ENCODE measurements at regions not wholly inside any gene's neighbourhood (a gene's known extent, or its start where the extent isn't known, plus 50 kb on each side); places are given as distances from the start of the nearest gene placed in this dataset.

DNA sequence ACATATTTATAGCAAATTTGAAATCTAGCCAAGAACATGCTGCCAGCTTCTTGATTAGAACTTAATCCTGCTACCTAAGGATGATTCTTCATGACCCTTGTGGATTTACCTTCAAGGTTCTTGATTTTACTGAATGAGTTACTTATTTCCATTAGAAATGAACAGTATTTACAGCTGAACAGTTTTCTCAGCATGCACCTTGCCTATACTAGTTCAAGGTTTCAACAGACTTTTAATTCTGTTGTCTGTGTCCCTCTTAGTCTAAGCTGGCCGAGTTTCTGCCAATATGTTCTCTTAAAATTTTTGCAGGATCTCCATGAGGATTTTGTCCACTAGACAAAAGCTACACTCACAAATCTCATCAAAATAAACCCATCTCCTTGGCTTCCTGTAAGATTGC, 188.8 kb upstream of the ST8SIA4 start:
- no peaks in the 10 kb centered on the region for H3K27me3 ChIP-seq (replicated peaks in 1 of 4; ENCODE audit: control insufficient read depth in 3 of 4, extremely low read depth in 1 of 4, insufficient read depth in 3 of 4, low read length in 3 of 4)
- no peaks in the 10 kb centered on the region for H3K79me1 ChIP-seq (ENCODE audit: low read depth, low read length)
- no peak overlapping the region for H3K4me3 ChIP-seq (ENCODE audit: extremely low read depth in 1 of 4, insufficient read depth in 2 of 4, low read depth in 3 of 4, low read length in 4 of 4)
- FAIRE-seq: no peak
- H2BK15ac ChIP-seq (ENCODE audit: low read length): no peak overlapping the region
- H3K4me2 ChIP-seq (ENCODE audit: insufficient read depth in 1 of 2, low read depth in 2 of 2, low read length in 2 of 2): no peak overlapping the region
- H3K23ac ChIP-seq (ENCODE audit: insufficient read length): no peak overlapping the region
- no peak overlapping the region for H2BK20ac ChIP-seq (ENCODE audit: low read length)
- H2AFZ ChIP-seq (ENCODE audit: low read length): no peak overlapping the region
- H3K36me3 ChIP-seq (ENCODE audit: control insufficient read depth in 2 of 4, insufficient read depth in 4 of 4, low read length in 3 of 4): no peaks in the 10 kb centered on the region
- no peak for DNase-seq (ENCODE audit: low read depth in 1 of 2, low spot score in 2 of 2)
- H4K8ac ChIP-seq (ENCODE audit: extremely low read depth, insufficient read depth, low read length): no peak overlapping the region
- H3K9ac ChIP-seq (replicated peaks in 1 of 4; ENCODE audit: extremely low read depth in 1 of 4, low read depth in 3 of 4, low read length in 3 of 4): no peak overlapping the region
- H3K9me3 ChIP-seq (ENCODE audit: insufficient read depth in 2 of 2, low read depth in 1 of 2, low read length in 1 of 2): no peaks in the 10 kb centered on the region
- no peaks in the 10 kb centered on the region for H3K4me1 ChIP-seq (replicated peaks in 1 of 4; ENCODE audit: control insufficient read depth in 3 of 4, insufficient read depth in 4 of 4, low read length in 3 of 4)
- H4K20me1 ChIP-seq (replicated peaks in 1 of 2; ENCODE audit: control insufficient read depth in 1 of 2, insufficient read depth in 2 of 2, low read length in 2 of 2): no peaks in the 10 kb centered on the region
- no peaks in the 10 kb centered on the region for H3K23me2 ChIP-seq (ENCODE audit: low read depth, low read length)
- no peak overlapping the region for H3K56ac ChIP-seq (replicated peaks; ENCODE audit: insufficient read length, low read depth, low read length)
- ChIA-PET CTCF (ENCODE audit: partially characterized antibody) (interaction anchor here (0.5 kb wide), 1 partner anchor 500 kb away, joined by 3 read pairs; no protein-coding TSS in a partner anchor), POLR2A (ENCODE audit: partially characterized antibody) (no interaction called here)
- H2BK5ac ChIP-seq (ENCODE audit: low read depth, low read length): no peak overlapping the region
- no peak overlapping the region for H4K5ac ChIP-seq (ENCODE audit: insufficient read length, low read depth, low read length)
- H3K79me2 ChIP-seq (ENCODE audit: control insufficient read depth in 1 of 2, insufficient read depth in 2 of 2, low read length in 2 of 2): no peaks in the 10 kb centered on the region
- H2BK120ac ChIP-seq (replicated peaks; ENCODE audit: low read depth, low read length): no peak overlapping the region
- no peak overlapping the region for H3K14ac ChIP-seq (ENCODE audit: insufficient read length)
- H3K27ac ChIP-seq (ENCODE audit: low read depth, low read length): no peak overlapping the region
- no peak overlapping the region for H4K91ac ChIP-seq (replicated peaks; ENCODE audit: insufficient read length, low read length)
- no peak overlapping the region for H2BK12ac ChIP-seq (ENCODE audit: low read depth, low read length)
- WGBS, 2 experiments (ENCODE audit: extremely low coverage in 1 of 2, insufficient coverage in 1 of 2, insufficient read length in 1 of 2, insufficient replicate concordance in 2 of 2, low coverage in 1 of 2, low lambda C conversion rate in 2 of 2, missing lambda C conversion rate in 1 of 2): 81% methylated on average over 1 of the region's 1 CpG; no CpG with 5 or more reads in 1 of the 2 experiments
- no peak overlapping the region for H3K4ac ChIP-seq (replicated peaks; ENCODE audit: insufficient read length, low read depth, low read length)
- no peak overlapping the region for H3K18ac ChIP-seq (ENCODE audit: extremely low read depth, low read length)
- H2AK5ac ChIP-seq (ENCODE audit: low read depth, low read length): no peak overlapping the region
- TF ChIP-seq YY1 (IDR thresholded peaks at IDR 0.05; ENCODE audit: low read depth, low read length): no peak
- TF ChIP-seq NRF1 (IDR thresholded peaks at IDR 0.05; ENCODE audit: low read depth, low read length): no peak
- no peak for TF ChIP-seq TBP (IDR thresholded peaks at IDR 0.05; ENCODE audit: low read depth, low read length)
- no peak for TF ChIP-seq SRF (IDR thresholded peaks at IDR 0.05; ENCODE audit: low read depth, low read length)
- TF ChIP-seq, protein P1, sequence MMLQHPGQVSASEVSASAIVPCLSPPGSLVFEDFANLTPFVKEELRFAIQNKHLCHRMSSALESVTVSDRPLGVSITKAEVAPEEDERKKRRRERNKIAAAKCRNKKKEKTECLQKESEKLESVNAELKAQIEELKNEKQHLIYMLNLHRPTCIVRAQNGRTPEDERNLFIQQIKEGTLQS (IDR thresholded peaks at IDR 0.05; ENCODE audit: insufficient read depth, low read depth, low read length): no peak
- TF ChIP-seq SP1 (IDR thresholded peaks at IDR 0.05; ENCODE audit: low read depth, low read length): no peak
- TF ChIP-seq RBBP5 (IDR thresholded peaks at IDR 0.05; ENCODE audit: borderline replicate concordance, low read depth, low read length): no peak
- no peak for TF ChIP-seq POLR2AphosphoS5 (IDR thresholded peaks at IDR 0.05; ENCODE audit: low read depth, low read length)
- TF ChIP-seq EZH2 (IDR thresholded peaks at IDR 0.05; ENCODE audit: low read depth, low read length, severe bottlenecking): no peak
- TF ChIP-seq BRCA1 (IDR thresholded peaks at IDR 0.05; ENCODE audit: low read depth, low read length): no peak
- TF ChIP-seq CTBP2 (IDR thresholded peaks at IDR 0.05; ENCODE audit: borderline replicate concordance, insufficient read depth, insufficient read length, low read length): no peak

Data from H1 (cell line).